SK-N-SH (cell line): ENCODE measurements at regions not wholly inside any gene's neighbourhood (a gene's known extent, or its start where the extent isn't known, plus 50 kb on each side); places are given as distances from the start of the nearest gene placed in this dataset.

ENCODE experiments used
- CTCF ChIA-PET: fragments of 300-600, 350-600 bp; formaldehyde crosslinking; extraction: SDS; loops from one replicate; lab custom pipeline; 2021; lab: Yijun Ruan, JAX
- POLR2A ChIA-PET: fragments of 350-600 bp; sonication (Branson Sonifier 250); formaldehyde crosslinking; extraction: SDS; loops from one replicate; lab custom pipeline; 2020; ENCODE audit warnings: antibody characterized with exemption, inconsistent platforms; lab: Yijun Ruan, JAX
- DNase-seq: peaks from one replicate; pipeline ENCODE4 v3.0.0; 2012
- H2AFZ ChIP-seq: fragments of 200-600 bp; sonication (generic); 2 replicates; pipeline ENCODE4 v1.8.1; 2016; ENCODE audit warnings: antibody characterized with exemption, mild to moderate bottlenecking, low read depth
- H3F3A ChIP-seq: fragments of 200-600 bp; sonication (generic); replicated peaks from 2 replicates; pipeline ENCODE3; 2016; ENCODE audit warnings: antibody characterized with exemption, mild to moderate bottlenecking; ENCODE audit not compliant: insufficient read depth
- H3K27ac ChIP-seq, 2 experiments: fragments of 200-500 bp in 1 of 2; fragments of 200-600 bp in 1 of 2; sonication (Bioruptor generic) in 1 of 2; sonication (generic), shearing (Covaris generic) in 1 of 2; 2 replicates each; pipeline versions ENCODE4 v1.5.1 to v1.6.1; 2014 to 2016; ENCODE audit warnings: low read depth in 2 of 2, inconsistent platforms in 1 of 2, low read length in 1 of 2, mild to moderate bottlenecking in 1 of 2, mixed read lengths in 1 of 2
- H3K27me3 ChIP-seq: fragments of 200-600 bp; sonication (generic), shearing (Covaris generic); 2 replicates; pipeline ENCODE4 v1.6.1; 2016; ENCODE audit warnings: mixed run types; ENCODE audit not compliant: insufficient read depth
- H3K36me3 ChIP-seq, 2 experiments: fragments of 200-500 bp in 1 of 2; fragments of 200-600 bp in 1 of 2; sonication (Bioruptor generic) in 1 of 2; sonication (generic) in 1 of 2; replicated peaks in 1 of 2; 2 replicates each; pipeline versions ENCODE3 to v1.5.1; 2014 to 2016; ENCODE audit warnings: low read length in 1 of 2, mild to moderate bottlenecking in 1 of 2; ENCODE audit not compliant: insufficient read depth in 2 of 2, control insufficient read depth in 1 of 2
- H3K4me1 ChIP-seq, 2 experiments: fragments of 200-500 bp in 1 of 2; fragments of 200-600 bp in 1 of 2; sonication (Bioruptor generic) in 1 of 2; sonication (generic), shearing (Covaris generic) in 1 of 2; 2 replicates each; pipeline versions ENCODE4 v1.5.1 to v1.6.1; 2014 to 2016; ENCODE audit warnings: low read depth in 1 of 2, low read length in 1 of 2, mixed run types in 1 of 2; ENCODE audit not compliant: insufficient read depth in 2 of 2, control insufficient read depth in 1 of 2
- H3K4me2 ChIP-seq: fragments of 200-600 bp; sonication (generic), shearing (Covaris generic); 2 replicates; pipeline ENCODE4 v1.6.1; 2017; ENCODE audit warnings: mixed run types
- H3K4me3 ChIP-seq, 2 experiments: fragments of 200-500 bp in 1 of 2; fragments of 200-600 bp in 1 of 2; sonication (Bioruptor generic) in 1 of 2; sonication (generic), shearing (Covaris generic) in 1 of 2; 2 replicates each; pipeline versions ENCODE4 v1.5.1 to v1.8.1; 2014 to 2016; ENCODE audit warnings: low read depth in 2 of 2, inconsistent platforms in 1 of 2, low read length in 1 of 2, mild to moderate bottlenecking in 1 of 2, mixed read lengths in 1 of 2, moderate library complexity in 1 of 2
- H3K79me2 ChIP-seq: fragments of 200-600 bp; sonication (generic); 2 replicates; pipeline ENCODE4 v1.8.1; 2017; ENCODE audit warnings: mild to moderate bottlenecking; ENCODE audit not compliant: insufficient read depth
- H3K9ac ChIP-seq: fragments of 200-600 bp; sonication (generic); 2 replicates; pipeline ENCODE4 v1.6.1; 2017; ENCODE audit warnings: mixed run types
- H3K9me2 ChIP-seq: fragments of 200-600 bp; sonication (generic); 2 replicates; pipeline ENCODE4 v1.6.1; 2017; ENCODE audit warnings: mixed run types
- H3K9me3 ChIP-seq: fragments of 200-600 bp; sonication (generic); 2 replicates; pipeline ENCODE4 v1.6.1; 2017; ENCODE audit warnings: mixed run types, mild to moderate bottlenecking, moderate library complexity
- H4K20me1 ChIP-seq: fragments of 200-600 bp; sonication (generic); 2 replicates; pipeline ENCODE4 v1.6.1; 2017; ENCODE audit warnings: mild to moderate bottlenecking, mixed run types; ENCODE audit not compliant: insufficient read depth
- EZH2phosphoT487 ChIP-seq: fragments of 200-600 bp; sonication (generic); IDR thresholded peaks from 2 replicates; pipeline ENCODE4 v1.6.1; 2017; ENCODE audit warnings: low read depth, mixed run types, mild to moderate bottlenecking, antibody characterized with exemption, moderate library complexity, borderline replicate concordance
- FOXJ3 ChIP-seq: sonication (generic); formaldehyde crosslinking; IDR thresholded peaks from 2 replicates; pipeline ENCODE4 v1.5.1; 2020; ENCODE audit warnings: mild to moderate bottlenecking, missing genetic modification reagents
- FOXM1 ChIP-seq: IDR thresholded peaks from 2 replicates; pipeline ENCODE4 v1.4.0; 2012; ENCODE audit warnings: low read depth, mild to moderate bottlenecking
- GABPA ChIP-seq: IDR thresholded peaks from 2 replicates; pipeline ENCODE4 v1.4.0; 2012; ENCODE audit warnings: low read depth, mild to moderate bottlenecking
- JUND ChIP-seq: IDR thresholded peaks from 2 replicates; pipeline ENCODE4 v1.4.0; 2012
- POLR2AphosphoS5 ChIP-seq: IDR thresholded peaks from 2 replicates; pipeline ENCODE4 v1.6.1; 2012; ENCODE audit warnings: low read depth, low read length
- RAD21 ChIP-seq: IDR thresholded peaks from 2 replicates; pipeline ENCODE4 v1.6.1; 2012; ENCODE audit warnings: mild to moderate bottlenecking, low read length
- REST ChIP-seq: IDR thresholded peaks from 2 replicates; pipeline ENCODE4 v1.6.1; 2012; ENCODE audit warnings: mild to moderate bottlenecking, low read depth, low read length, moderate library complexity
- SIN3A ChIP-seq: IDR thresholded peaks from 2 replicates; pipeline ENCODE4 v1.6.1; 2012; ENCODE audit warnings: low read depth, mild to moderate bottlenecking, low read length, moderate library complexity, borderline replicate concordance
- TAF1 ChIP-seq: IDR thresholded peaks from 2 replicates; pipeline ENCODE4 v1.6.1; 2012; ENCODE audit warnings: low read depth, mild to moderate bottlenecking, low read length, moderate library complexity, borderline replicate concordance
- YY1 ChIP-seq: IDR thresholded peaks from 2 replicates; pipeline ENCODE4 v1.4.0; 2012; ENCODE audit warnings: low read depth, mild to moderate bottlenecking
- ZBTB33 ChIP-seq: IDR thresholded peaks from 2 replicates; pipeline ENCODE4 v1.4.0; 2012; ENCODE audit warnings: low read depth, borderline replicate concordance
- WGBS: methylation state at CpG from one replicate; pipeline ENCODE4 v1.1.6; 2017; ENCODE audit warnings: low lambda C conversion rate; 5-methylcytosine and 5-hydroxymethylcytosine counted together
- TF ChIP-seq, protein P1 (sequence below): fragments of 200-600 bp; sonication (generic); IDR thresholded peaks from 2 replicates; pipeline ENCODE4 v1.6.1; 2017; ENCODE audit warnings: antibody characterized with exemption, mild to moderate bottlenecking, moderate library complexity
- TF ChIP-seq, protein P2 (sequence below): fragments of 150-350 bp; IDR thresholded peaks from 2 replicates; pipeline ENCODE4 v1.6.1; 2017; ENCODE audit warnings: antibody characterized with exemption, low read length, low read depth, borderline replicate concordance

DNA sequence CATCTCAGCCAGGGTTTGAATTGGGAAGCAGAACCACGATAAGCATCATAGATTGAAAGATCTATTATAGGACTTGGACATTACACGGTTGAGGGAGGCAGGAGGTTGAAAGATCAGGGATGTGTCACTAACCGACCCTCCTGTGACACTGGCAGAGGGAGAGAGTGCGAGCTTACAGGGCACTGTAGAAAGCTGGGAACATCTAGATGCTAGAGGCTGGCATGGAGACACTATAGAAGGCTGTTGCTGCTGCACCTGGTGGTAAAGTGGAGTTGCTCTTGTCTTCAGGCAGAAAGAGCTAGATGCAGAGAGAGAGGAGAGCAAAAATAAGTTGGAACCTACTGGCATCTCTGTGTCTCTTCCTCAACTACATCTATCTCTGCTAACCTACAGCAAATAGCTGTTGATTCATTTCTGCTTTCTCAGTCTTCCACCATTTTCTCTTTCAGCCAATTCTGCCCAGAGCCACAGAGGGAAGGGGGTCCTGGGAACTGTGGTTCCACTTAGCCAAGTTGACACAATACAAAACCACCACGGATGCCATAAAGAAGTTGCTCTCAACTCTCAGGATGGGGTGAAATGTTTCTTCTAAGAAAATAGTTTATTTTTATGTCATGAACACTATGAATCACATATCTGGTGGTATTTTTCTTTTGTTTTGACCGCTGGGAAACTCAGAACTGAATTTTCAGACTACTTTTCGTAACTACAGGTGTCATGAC is 155.9 kb downstream of the ZNF281 start:
- H3K36me3 ChIP-seq: no peaks in the 10 kb centered on the region
- H3F3A ChIP-seq: no peaks in the 10 kb centered on the region
- no peak overlapping the region for H3K4me2 ChIP-seq
- no peaks in the 10 kb centered on the region for H3K27me3 ChIP-seq
- no peak overlapping the region for H3K4me3 ChIP-seq
- TF ChIP-seq REST (no peak), SIN3A (no peak), EZH2phosphoT487 (no peak), FOXJ3 (CRISPR knock-in tag) (no peak), POLR2AphosphoS5 (no peak), TAF1 (no peak), RAD21 (no peak), YY1 (no peak), FOXM1 (no peak), JUND (no peak), ZBTB33 (no peak), GABPA (no peak)
- TF ChIP-seq, protein P1, sequence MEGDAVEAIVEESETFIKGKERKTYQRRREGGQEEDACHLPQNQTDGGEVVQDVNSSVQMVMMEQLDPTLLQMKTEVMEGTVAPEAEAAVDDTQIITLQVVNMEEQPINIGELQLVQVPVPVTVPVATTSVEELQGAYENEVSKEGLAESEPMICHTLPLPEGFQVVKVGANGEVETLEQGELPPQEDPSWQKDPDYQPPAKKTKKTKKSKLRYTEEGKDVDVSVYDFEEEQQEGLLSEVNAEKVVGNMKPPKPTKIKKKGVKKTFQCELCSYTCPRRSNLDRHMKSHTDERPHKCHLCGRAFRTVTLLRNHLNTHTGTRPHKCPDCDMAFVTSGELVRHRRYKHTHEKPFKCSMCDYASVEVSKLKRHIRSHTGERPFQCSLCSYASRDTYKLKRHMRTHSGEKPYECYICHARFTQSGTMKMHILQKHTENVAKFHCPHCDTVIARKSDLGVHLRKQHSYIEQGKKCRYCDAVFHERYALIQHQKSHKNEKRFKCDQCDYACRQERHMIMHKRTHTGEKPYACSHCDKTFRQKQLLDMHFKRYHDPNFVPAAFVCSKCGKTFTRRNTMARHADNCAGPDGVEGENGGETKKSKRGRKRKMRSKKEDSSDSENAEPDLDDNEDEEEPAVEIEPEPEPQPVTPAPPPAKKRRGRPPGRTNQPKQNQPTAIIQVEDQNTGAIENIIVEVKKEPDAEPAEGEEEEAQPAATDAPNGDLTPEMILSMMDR: no peak
- TF ChIP-seq, protein P2, sequence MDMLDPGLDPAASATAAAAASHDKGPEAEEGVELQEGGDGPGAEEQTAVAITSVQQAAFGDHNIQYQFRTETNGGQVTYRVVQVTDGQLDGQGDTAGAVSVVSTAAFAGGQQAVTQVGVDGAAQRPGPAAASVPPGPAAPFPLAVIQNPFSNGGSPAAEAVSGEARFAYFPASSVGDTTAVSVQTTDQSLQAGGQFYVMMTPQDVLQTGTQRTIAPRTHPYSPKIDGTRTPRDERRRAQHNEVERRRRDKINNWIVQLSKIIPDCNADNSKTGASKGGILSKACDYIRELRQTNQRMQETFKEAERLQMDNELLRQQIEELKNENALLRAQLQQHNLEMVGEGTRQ: no peak
- H3K27ac ChIP-seq: no peak overlapping the region
- no peaks in the 10 kb centered on the region for H3K9me3 ChIP-seq
- POLR2A ChIA-PET: no interaction called here
- no peaks in the 10 kb centered on the region for H3K9me2 ChIP-seq
- H3K79me2 ChIP-seq: no peaks in the 10 kb centered on the region
- CTCF ChIA-PET: interaction anchor here (0.6 to 1.0 kb wide), 3 partner anchors 21 to 114 kb away, joined by 3 read pairs; no protein-coding TSS in a partner anchor
- WGBS: 67% methylated on average over 7 of the region's 7 CpGs
- no peaks in the 10 kb centered on the region for H3K4me1 ChIP-seq
- no peaks in the 10 kb centered on the region for H4K20me1 ChIP-seq
- no peak overlapping the region for H3K9ac ChIP-seq
- no peak overlapping the region for H2AFZ ChIP-seq
- DNase-seq: no peak
